ENCODE measurements at regions not wholly inside any gene's neighbourhood (a gene's known extent, or its start where the extent isn't known, plus 50 kb on each side); places are given as distances from the start of the nearest gene placed in this dataset.

DNA sequence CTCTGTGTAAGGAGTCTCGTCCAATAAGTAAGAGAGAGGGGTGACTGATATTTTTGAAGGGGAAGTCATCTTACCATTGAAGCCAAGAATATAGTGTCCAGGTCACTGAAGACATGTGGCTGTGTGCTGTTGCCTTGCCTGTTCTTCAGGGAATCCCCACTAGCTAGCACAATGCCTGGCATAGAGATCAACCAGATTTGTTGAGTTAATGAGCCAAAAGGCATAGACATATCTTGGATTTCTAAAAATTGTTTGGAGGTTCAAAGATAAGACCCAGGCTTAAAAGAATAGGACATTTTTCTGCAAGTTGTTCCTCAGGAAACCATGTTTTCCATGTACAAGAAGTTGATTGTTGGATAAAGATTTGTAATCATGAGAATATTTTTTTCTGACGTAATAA, 119.3 kb upstream of the DKK2 start:
- TF ChIP-seq, protein P1, sequence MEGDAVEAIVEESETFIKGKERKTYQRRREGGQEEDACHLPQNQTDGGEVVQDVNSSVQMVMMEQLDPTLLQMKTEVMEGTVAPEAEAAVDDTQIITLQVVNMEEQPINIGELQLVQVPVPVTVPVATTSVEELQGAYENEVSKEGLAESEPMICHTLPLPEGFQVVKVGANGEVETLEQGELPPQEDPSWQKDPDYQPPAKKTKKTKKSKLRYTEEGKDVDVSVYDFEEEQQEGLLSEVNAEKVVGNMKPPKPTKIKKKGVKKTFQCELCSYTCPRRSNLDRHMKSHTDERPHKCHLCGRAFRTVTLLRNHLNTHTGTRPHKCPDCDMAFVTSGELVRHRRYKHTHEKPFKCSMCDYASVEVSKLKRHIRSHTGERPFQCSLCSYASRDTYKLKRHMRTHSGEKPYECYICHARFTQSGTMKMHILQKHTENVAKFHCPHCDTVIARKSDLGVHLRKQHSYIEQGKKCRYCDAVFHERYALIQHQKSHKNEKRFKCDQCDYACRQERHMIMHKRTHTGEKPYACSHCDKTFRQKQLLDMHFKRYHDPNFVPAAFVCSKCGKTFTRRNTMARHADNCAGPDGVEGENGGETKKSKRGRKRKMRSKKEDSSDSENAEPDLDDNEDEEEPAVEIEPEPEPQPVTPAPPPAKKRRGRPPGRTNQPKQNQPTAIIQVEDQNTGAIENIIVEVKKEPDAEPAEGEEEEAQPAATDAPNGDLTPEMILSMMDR (IDR thresholded peaks at IDR 0.05; ENCODE audit: insufficient read depth, low read length, poor library complexity, severe bottlenecking), result no peak
- no peak for TF ChIP-seq EZH2phosphoT487 (conservative IDR thresholded peaks at IDR 0.05; ENCODE audit: low read length)

Data from SU-DHL-6 (cell line).